HG03460 (cell line): ENCODE measurements at regions not wholly inside any gene's neighbourhood (a gene's known extent, or its start where the extent isn't known, plus 50 kb on each side); places are given as distances from the start of the nearest gene placed in this dataset.

ENCODE experiments used
- ATAC-seq: cut with Tn5 transposase; IDR thresholded peaks from one replicate; pipeline ENCODE4 v1.9.1; 2021; ENCODE audit not compliant: unreplicated experiment

GRCh38 chr17:77361986-77362620 is 221.3 kb downstream of the SEC14L1 start:
- no peak for ATAC-seq

- no peak for ATAC-seq
These were observed 223.1 kb downstream of the SEC14L1 start for GRCh38 chr17:77363821-77364361.

GRCh38 chr17:77364381-77364911 is 223.7 kb downstream of the SEC14L1 start:
- ATAC-seq, result no peak

DNA sequence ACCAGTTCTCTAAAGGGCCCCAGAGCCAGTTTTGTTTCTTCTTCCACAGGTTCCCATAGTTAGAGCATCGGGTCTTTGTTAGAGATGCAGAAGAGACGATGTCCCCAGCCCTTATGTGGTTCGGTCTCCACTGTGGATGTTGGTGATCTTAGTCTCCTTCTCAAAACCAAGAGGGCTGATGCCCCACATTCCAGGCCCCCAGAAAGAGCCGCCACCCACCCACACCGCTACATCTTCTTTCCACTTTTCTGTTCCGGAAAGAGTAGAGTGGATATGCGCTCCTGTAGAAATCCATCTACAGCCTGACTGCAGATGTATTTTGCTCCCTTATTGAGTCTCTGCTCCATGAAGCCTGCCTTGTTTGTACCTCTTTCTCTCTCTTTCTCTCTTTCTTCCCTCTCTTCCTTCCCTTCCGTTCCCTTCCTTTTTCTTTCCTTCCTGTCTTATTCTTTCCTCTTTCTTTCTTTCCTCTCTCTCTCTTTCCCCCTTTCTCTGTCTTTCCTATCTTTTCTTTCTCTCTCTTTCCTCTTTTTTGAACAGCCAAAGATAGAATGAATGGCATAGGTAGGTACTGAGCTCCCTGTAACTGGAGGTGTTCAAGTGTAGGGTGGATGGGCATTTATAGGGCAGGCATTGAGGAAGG is 224.3 kb downstream of the SEC14L1 start:
- ATAC-seq, result no peak

GRCh38 chr17:77365584-77366186 is 224.9 kb downstream of the SEC14L1 start:
- no peak for ATAC-seq

GRCh38 chr17:77366206-77366557 is 225.4 kb downstream of the SEC14L1 start:
- ATAC-seq, result no peak

DNA sequence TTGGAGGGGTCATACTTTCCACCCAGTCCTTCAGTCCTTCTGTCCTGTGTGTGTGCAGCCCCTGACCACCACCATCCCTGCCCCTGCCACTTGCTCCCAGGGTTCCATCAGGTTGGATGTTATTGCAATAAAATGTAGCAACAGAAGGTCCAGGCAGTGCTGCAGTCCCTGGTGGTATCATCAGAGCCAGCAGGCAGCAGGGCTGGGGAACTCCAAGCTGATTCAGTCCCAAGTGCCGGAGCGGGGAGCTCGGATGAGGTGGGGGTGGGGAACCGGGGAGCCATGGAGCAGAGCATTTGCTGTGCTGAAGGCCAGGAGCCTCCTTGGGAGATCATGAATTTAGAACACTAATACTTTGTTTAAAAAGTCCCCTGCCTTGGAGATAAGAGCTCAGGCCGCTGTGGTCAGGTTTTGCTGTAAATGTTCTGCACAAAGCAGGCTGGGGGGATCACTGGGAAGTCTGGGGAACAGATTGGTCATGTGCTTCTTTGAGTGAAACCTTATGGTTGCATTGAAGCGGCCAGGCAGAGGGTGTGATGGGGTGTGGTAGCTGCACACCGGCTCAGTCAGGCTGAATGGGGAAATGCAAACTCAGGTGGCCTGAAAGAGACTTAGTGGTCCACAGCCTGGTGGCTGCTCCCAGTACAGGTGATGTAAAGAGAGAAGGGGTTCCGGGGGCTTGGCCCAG is 225.9 kb downstream of the SEC14L1 start:
- ATAC-seq, result no peak

DNA sequence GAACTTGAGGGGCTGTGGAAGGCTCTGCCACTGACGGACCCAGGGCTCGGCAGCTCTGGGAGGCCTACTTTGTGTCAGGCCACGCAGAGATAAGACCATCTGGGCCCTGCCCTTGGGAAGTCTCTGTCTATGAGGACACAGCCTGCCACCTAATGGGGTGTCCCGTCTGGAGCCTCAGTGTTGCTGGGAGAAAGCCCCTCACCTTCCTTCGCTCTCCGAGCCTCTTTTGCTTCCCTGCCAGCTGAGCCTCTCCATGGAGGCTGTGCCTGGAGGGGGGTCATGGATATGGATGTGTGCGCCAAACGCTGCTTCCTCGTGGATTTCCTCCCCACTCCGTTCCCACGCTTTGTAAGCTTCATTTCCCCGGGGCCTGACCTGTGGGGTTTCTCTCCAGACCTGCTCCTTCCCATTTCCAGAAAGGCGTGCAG is 228.8 kb downstream of the SEC14L1 start:
- ATAC-seq, result no peak

DNA sequence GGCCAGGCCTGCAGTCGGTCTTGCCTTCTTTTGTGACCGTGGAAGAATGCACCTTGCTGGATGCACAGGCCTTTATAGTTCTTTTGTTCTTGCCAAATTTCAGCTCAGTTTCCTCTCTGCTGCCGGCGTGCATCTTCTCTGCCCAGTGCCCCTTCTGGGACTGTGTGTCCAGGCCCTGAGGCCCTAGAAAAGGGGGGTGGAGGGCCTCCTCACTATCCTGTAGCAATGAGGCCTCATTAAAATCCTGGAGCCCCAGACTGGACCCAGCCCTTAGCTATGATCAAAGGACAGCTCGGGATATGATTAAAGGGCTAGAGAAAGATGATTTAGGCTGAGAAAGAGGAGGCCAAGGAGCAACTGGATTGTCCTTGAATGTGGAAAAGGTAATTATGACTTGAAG is 229.8 kb downstream of the SEC14L1 start:
- no peak for ATAC-seq

- ATAC-seq, result no peak
These were observed 230.5 kb downstream of the SEC14L1 start for GRCh38 chr17:77371117-77371887.

- no peak for ATAC-seq
These were observed 231.2 kb downstream of the SEC14L1 start for GRCh38 chr17:77371888-77372443.

GRCh38 chr17:77372444-77373298 is 231.9 kb downstream of the SEC14L1 start:
- ATAC-seq, result peak; percentile 37

DNA sequence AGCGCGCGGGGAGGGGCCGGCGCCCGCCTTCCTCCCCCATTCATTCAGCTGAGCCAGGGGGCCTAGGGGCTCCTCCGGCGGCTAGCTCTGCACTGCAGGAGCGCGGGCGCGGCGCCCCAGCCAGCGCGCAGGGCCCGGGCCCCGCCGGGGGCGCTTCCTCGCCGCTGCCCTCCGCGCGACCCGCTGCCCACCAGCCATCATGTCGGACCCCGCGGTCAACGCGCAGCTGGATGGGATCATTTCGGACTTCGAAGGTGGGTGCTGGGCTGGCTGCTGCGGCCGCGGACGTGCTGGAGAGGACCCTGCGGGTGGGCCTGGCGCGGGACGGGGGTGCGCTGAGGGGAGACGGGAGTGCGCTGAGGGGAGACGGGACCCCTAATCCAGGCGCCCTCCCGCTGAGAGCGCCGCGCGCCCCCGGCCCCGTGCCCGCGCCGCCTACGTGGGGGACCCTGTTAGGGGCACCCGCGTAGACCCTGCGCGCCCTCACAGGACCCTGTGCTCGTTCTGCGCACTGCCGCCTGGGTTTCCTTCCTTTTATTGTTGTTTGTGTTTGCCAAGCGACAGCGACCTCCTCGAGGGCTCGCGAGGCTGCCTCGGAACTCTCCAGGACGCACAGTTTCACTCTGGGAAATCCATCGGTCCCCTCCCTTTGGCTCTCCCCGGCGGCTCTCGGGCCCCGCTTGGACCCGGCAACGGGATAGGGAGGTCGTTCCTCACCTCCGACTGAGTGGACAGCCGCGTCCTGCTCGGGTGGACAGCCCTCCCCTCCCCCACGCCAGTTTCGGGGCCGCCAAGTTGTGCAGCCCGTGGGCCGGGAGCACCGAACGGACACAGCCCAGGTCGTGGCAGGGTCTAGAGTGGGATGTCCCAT is 232.8 kb downstream of the SEC14L1 start:
- ATAC-seq, result no peak

- ATAC-seq, result no peak
These were observed 233.6 kb downstream of the SEC14L1 start for GRCh38 chr17:77374170-77374936.

- ATAC-seq, result no peak
These were observed 234.5 kb downstream of the SEC14L1 start for GRCh38 chr17:77375108-77375916.

DNA sequence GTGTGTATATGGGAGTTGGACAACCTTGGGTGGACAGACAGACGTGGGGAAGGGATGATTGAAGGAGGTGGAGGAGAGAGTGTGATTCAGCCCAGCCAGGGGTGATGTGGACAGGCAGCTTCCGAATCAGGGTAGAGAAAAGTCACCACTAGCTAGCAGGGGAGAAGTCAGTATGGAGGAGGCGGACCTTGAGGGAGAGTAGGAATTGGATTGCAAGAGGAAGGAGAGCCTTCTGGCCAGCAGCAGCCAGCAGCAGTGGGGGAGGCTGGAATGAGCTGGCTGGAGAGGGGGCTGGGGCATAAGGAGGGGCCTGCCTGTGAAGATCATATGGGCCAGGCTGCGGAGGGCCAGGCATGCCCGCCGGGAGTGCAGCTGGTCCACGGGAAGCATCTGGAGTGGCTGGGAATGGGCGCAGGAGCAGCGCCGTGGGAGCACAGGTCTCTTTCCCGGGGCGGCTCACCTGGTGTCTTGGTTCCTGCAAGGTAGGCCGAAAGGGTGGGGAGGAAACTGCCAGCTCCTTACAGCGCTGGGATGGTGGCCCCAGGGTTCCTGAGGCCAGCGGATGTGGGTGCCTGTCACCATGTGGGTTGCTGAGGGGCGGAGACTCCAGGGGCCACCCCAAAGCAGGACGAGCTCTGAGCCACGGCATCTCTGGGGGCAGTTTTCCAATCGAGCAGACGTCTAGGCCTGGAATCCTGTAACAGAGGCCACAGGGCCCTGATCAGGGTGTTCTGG is 235.3 kb downstream of the SEC14L1 start:
- ATAC-seq, result no peak
